BE2C (cell line): ENCODE measurements at regions not wholly inside any gene's neighbourhood (a gene's known extent, or its start where the extent isn't known, plus 50 kb on each side); places are given as distances from the start of the nearest gene placed in this dataset.

ENCODE experiments used
- DNase-seq: peaks from one replicate; pipeline ENCODE4 v3.0.0-alpha.2; 2020
- H3K27me3 ChIP-seq: fragments of 250-450 bp; sonication (Bioruptor Pico); 2 replicates; pipeline ENCODE4 v1.5.1; 2020; ENCODE audit warnings: mild to moderate bottlenecking
- H3K36me3 ChIP-seq: fragments of 250-450 bp; sonication (Bioruptor Pico); 2 replicates; pipeline ENCODE4 v1.5.1; 2020; ENCODE audit warnings: mild to moderate bottlenecking
- H3K4me1 ChIP-seq: fragments of 250-450 bp; sonication (Bioruptor Pico); 2 replicates; pipeline ENCODE4 v1.5.1; 2020
- H3K4me3 ChIP-seq: 2 replicates; pipeline ENCODE4 v1.5.1; 2011; ENCODE audit warnings: low read depth, low read length
- H3K9me3 ChIP-seq: fragments of 250-450 bp; sonication (Bioruptor Pico); 2 replicates; pipeline ENCODE4 v1.5.1; 2020
- TF ChIP-seq, protein P1 (sequence below): IDR thresholded peaks from 2 replicates; pipeline ENCODE4 v1.5.1; 2012; ENCODE audit warnings: mild to moderate bottlenecking, low read depth, low read length

DNA sequence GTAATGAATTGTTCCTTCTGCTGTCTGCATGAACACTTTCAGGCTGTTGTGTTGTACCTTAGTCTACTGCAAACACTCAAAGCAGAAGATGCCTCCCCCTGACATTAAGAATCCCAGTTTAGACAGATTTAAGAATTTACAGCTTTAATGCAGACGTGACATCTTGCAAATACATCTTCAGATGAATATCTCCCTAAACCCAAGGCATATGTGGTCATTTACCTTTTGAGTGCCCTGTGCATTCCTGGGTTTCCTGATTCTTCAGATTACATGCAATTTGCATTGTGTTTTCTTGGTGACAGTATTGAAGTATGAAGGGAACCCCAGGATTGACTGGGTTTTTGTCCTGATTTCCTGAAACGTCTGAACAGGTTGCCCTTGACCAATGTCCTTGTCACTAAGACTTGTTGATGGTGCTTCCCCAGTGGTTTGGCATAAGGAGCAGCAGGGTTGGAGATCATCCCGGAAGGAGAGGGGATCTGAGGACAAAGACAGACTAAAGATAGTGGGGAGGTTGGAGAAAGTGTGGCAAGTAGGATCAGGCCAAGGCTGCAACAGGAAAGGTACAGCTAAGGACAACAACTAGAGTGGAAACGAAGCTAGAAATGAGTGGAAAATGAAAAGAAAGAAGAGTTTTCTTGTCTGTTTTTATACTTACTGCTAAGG lies 123.8 kb upstream of the RHOBTB1 start:
- no peak for DNase-seq
- Histone ChIP-seq H3K9me3 (no peaks in the 10 kb centered on the region), H3K4me3 (no peak overlapping the region), H3K36me3 (no peaks in the 10 kb centered on the region), H3K27me3 (no peaks in the 10 kb centered on the region; the same call in 1 of the 2 replicates), H3K4me1 (no peaks in the 10 kb centered on the region)
- TF ChIP-seq, protein P1, sequence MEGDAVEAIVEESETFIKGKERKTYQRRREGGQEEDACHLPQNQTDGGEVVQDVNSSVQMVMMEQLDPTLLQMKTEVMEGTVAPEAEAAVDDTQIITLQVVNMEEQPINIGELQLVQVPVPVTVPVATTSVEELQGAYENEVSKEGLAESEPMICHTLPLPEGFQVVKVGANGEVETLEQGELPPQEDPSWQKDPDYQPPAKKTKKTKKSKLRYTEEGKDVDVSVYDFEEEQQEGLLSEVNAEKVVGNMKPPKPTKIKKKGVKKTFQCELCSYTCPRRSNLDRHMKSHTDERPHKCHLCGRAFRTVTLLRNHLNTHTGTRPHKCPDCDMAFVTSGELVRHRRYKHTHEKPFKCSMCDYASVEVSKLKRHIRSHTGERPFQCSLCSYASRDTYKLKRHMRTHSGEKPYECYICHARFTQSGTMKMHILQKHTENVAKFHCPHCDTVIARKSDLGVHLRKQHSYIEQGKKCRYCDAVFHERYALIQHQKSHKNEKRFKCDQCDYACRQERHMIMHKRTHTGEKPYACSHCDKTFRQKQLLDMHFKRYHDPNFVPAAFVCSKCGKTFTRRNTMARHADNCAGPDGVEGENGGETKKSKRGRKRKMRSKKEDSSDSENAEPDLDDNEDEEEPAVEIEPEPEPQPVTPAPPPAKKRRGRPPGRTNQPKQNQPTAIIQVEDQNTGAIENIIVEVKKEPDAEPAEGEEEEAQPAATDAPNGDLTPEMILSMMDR, result no peak

DNA sequence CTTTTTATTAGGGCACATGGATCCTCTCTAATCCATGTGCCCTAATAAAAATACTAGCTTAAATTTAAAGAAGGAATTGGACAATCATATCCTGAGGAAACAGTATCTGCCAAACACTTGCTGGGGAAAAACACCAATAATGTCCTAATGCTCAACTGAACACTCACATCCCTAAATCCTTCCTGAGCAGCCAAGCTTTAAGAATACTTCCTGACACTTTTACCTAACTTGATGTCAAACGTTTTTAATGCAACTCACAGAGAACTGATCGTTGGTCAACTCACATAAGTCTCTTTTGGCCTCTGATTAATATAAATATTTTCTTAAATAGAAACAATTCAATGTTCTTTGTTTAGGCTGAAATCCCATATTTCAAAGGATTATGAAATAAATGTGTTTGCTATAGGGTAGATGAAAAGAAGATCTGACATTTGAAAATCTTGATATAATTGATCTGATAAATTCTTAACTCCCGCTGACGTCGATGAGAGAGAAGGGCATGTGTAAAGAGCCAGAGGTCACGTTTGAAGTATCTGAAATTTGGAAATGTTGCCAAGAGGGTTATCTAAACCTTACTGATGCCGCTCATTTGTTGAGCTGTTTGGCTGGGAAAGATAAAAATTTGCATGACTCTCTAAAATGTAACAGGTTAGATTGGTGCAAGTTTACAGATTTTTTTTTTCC lies 122.8 kb upstream of the RHOBTB1 start:
- H3K9me3 ChIP-seq, result no peaks in the 10 kb centered on the region
- no peaks in the 10 kb centered on the region for H3K4me1 ChIP-seq
- no peaks in the 10 kb centered on the region; the same call in 1 of the 2 replicates for H3K27me3 ChIP-seq
- H3K4me3 ChIP-seq, result no peak overlapping the region
- DNase-seq, result no peak
- TF ChIP-seq, protein P1, result no peak
- H3K36me3 ChIP-seq, result no peaks in the 10 kb centered on the region

- no peaks in the 10 kb centered on the region for H3K4me1 ChIP-seq
- TF ChIP-seq, protein P1, result no peak
- DNase-seq, result no peak
Measured at GRCh38 chr10:61065051-61065450, 121.1 kb upstream of the RHOBTB1 start.

GRCh38 chr10:61064356-61064755 lies 120.4 kb upstream of the RHOBTB1 start:
- no peaks in the 10 kb centered on the region for H3K4me1 ChIP-seq
- H3K4me3 ChIP-seq, result no peak overlapping the region
- no peaks in the 10 kb centered on the region for H3K36me3 ChIP-seq
- TF ChIP-seq, protein P1, result no peak
- H3K9me3 ChIP-seq, result no peaks in the 10 kb centered on the region
- no peak for DNase-seq
- H3K27me3 ChIP-seq, result no peaks in the 10 kb centered on the region; the same call in 1 of the 2 replicates

More at GRCh38 chr10:61065051-61065450, 121.1 kb upstream of the RHOBTB1 start:
- Histone ChIP-seq H3K36me3 (no peaks in the 10 kb centered on the region), H3K9me3 (no peaks in the 10 kb centered on the region), H3K27me3 (no peaks in the 10 kb centered on the region; the same call in 1 of the 2 replicates), H3K4me3 (no peak overlapping the region)

DNA sequence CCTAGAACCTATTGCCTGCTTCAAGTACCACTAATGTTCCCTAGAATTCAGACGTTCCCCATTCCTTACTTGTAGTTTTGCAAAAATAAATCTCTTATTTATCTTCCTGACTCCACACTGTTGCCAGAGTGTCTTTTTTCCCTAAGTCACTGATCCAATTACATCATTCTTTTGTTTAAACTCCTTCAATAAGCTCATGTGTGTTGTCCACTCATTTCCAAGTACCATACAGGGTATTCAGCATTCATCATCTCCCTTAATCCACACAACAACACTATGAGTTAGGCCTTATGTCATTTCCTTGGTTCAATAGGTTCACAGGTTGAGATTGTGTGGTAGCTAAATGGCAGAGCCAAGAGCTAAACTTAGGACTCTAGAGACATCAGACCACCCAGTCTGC lies 119.9 kb upstream of the RHOBTB1 start:
- TF ChIP-seq, protein P1, result no peak

GRCh38 chr10:61063034-61063433 lies 119.0 kb upstream of the RHOBTB1 start:
- H3K9me3 ChIP-seq, result no peaks in the 10 kb centered on the region
- no peak for DNase-seq
- H3K36me3 ChIP-seq, result no peaks in the 10 kb centered on the region
- no peak overlapping the region for H3K4me3 ChIP-seq
- TF ChIP-seq, protein P1, result no peak
- H3K27me3 ChIP-seq, result no peaks in the 10 kb centered on the region; the same call in 1 of the 2 replicates
- H3K4me1 ChIP-seq, result no peaks in the 10 kb centered on the region

More for the DNA sequence above, 119.9 kb upstream of the RHOBTB1 start:
- Histone ChIP-seq H3K4me1 (no peaks in the 10 kb centered on the region), H3K36me3 (no peaks in the 10 kb centered on the region), H3K27me3 (no peaks in the 10 kb centered on the region; the same call in 1 of the 2 replicates), H3K4me3 (no peak overlapping the region), H3K9me3 (no peaks in the 10 kb centered on the region)
- no peak for DNase-seq
